ENCODE measurements at regions not wholly inside any gene's neighbourhood (a gene's known extent, or its start where the extent isn't known, plus 50 kb on each side); places are given as distances from the start of the nearest gene placed in this dataset.

DNA sequence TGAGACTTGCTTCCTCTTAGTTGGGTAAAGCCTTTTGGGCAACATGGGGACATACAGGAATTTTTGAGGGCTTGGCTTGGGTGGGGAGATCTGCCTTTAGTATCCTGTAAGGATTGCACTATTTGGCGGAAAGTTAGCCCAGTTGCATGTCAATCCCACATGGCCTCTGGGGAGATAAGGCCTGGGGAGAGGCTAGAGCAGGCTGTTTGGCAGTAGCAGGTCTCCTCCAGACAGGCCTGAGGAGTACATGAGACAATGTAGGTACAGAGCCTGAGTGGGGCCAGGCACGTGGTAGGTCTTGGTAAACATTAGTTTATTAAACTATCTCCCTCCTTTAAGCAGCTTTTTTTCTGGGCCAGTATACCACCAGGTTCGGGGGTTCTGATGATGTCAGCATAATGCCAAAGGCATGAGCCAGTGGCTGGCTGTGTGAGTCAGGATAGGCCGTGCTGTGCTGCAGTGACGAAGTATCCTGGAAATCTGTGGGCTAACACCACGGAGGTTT, 147.9 kb downstream of the VEGFA start:
- DNase-seq (ENCODE audit: low spot score), result peak; percentile 25

DNA sequence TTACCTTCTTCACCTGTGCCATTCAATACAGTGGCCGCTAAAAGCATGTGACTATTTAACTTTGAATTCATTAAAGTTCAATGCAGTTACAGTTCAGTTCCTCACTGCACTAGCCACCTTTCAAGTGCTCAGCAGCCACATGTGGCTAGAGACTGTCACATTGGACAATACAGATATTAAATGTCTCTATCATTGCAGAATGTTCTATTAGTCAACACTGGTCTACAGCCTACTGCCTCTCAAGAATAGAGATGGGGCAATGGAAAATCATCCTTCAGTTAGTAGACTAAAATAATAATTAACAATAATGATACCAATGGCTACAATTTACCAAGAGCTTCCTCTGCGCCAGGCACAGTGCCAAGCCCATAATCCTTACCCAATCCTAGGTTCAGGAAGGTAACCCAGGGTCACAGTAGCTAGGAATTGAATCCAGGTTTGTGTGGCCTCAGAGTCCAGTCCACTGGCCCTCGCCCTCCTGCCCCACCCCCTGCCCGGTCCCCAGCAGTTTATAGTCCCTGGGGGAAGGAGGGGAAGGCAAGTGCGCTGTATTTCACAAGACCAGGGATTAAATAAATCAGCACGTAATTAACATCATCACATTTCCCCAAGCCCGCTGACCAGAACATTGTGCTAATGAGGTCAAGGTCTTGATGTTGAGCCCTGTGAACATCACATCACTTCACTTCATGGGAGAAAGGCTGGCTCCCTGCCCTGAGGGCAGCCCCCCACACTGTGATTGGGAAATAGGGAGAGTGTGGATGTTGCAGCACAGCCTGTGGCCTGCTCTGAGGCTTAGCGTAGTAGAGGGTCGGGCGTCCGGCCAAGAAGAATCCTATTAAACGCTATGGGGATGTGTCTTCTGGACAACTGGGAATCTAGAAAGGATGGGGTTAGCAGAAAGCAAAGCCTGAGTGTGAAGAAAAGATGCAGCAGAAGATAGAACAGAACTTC, 147.2 kb downstream of the VEGFA start:
- DNase-seq (ENCODE audit: low spot score), result no peak

DNA sequence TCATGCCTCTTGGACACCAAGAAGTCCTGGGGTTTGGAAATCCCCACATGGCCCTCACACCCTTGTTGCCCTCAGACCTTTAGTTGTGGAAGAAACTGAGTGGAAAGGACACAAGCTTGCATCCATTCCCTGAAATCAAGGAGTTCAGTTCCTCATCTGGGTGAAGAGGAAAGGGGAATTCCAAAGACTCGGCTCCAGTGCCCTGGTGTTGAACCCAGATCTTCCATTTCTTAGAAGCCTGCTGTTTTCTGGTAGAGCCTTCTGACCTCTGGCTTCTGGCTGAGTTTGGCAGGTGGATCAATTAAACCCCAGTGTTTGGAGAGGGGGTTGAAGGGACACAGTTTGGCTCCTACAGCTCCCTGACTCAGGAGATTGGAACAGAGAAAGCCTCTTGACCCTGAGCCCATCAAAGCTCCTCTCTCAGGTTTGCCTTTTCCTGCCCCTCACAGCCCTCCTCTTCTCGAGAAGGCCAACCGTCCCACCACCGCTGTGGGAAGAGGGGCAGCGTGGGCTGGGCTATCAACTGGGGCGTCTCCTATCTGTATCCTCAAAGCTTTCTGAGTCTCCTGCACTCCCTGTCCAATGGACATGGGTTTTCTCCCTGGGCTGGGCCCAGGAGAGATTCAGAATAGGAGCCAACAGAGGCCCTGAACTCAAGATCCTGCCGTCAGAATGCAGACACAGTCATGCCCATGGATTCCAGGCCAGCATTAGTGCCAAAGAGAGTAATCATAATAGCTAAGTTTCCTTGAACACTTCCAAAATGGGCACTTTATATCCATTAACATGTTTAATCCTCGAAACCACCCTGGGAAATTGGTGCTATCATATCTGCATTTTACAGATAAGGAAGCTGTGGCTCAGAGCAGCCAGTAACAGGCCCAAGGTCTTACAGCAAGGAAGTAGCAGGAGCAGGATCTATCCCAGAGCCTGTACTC, 146.2 kb downstream of the VEGFA start:
- peak; percentile 51 for DNase-seq (ENCODE audit: low spot score)

DNA sequence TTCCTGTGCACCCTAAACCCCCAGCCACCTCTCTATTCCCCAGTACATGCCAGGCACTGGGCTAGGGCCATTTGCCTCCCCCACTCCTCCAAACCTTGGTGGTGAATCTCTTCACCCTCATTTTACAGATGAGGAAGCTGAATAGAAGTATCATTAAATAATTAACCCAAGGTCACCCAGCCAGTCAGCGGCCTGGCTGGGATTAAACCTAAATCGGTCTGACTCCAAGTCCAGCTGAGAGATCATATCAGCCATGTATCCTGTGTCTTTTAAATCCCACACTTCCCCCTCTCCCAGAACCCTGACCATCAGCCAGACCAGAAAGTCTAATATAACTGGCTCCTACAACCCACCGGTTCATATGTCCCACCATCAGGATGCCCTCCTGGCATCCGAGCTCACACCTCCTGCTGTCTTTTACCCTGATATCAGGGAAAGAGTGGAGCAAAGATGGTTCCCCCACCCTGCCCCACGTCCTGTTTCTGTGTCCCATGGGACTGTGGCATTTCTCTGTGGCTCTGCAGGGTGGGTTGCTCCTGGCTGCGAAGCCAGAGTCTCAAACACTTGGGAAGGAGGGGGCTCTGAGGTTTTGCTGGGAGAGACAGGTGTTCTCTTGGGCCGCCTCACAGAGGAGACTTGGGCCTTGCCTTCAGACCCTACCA, 145.3 kb downstream of the VEGFA start:
- no peak for DNase-seq (ENCODE audit: low spot score)

DNA sequence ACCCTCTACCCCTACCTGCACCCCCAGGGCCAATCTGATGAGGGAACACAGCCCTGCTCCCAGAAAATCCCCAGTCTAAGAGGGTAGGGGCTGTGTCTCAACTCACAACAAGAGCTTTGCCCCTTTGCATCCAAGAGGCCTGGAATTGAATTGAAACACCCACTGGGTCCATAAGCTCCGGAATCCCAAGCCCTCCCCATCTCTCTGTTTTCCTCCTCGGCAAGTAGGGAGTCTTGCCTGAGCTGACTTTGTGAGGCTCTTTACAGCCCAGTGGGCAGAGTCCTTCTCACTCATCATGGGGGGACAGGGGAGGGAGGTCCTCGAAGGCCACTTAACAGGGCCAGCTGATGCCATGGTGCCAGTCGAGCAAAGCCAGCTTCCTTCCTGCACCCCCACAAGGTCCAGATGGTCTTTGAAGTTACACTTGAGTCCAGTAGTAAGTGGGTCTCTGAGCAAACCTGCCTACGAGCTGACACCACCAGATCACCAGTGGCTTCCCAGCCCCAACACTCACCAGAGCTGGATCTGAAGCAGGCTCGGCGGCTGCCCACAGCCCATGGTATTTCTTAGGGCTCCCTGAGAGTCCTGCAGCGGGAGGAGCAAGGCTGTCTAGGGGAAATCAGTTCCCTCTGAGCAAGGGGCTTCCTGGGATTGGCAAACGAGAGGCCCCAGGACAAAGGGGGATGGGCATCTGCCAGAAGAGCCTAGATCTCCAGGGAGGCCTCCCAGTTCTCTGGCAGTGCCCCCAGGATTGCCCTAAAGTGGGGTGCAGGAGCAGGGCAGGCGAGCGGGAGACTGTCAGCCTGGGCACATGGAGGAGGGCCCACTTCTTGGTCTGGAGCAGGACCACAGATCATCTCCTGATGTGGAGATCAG, 144.5 kb downstream of the VEGFA start:
- no peak for DNase-seq (ENCODE audit: low spot score)

GRCh38 chr6:43913375-43914271, 143.6 kb downstream of the VEGFA start:
- DNase-seq (ENCODE audit: low spot score), result no peak

GRCh38 chr6:43912598-43913371, 142.8 kb downstream of the VEGFA start:
- DNase-seq (ENCODE audit: low spot score), result no peak

DNA sequence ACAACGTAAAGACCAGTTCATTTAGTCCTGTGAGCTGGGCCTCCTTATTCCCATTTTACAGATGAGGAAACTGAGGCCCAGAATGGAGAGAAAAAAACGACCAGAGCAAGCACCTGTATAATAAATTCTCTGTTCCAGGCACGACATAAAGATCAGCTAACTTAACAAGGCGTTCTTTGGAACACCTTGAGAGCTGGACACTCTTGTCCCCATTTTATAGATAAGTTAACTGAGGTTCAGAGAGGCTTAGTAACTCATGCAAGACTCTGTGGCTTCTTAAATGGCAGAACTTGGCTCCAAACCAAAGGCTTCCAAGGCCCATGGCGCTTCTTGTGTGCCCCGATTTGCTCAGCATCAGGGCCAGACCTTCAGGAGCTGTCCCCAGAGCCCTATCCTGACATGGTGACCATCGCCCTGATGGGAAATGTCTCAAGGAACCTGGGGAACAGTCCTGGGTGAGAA, 142.1 kb downstream of the VEGFA start:
- DNase-seq (ENCODE audit: low spot score), result no peak

DNA sequence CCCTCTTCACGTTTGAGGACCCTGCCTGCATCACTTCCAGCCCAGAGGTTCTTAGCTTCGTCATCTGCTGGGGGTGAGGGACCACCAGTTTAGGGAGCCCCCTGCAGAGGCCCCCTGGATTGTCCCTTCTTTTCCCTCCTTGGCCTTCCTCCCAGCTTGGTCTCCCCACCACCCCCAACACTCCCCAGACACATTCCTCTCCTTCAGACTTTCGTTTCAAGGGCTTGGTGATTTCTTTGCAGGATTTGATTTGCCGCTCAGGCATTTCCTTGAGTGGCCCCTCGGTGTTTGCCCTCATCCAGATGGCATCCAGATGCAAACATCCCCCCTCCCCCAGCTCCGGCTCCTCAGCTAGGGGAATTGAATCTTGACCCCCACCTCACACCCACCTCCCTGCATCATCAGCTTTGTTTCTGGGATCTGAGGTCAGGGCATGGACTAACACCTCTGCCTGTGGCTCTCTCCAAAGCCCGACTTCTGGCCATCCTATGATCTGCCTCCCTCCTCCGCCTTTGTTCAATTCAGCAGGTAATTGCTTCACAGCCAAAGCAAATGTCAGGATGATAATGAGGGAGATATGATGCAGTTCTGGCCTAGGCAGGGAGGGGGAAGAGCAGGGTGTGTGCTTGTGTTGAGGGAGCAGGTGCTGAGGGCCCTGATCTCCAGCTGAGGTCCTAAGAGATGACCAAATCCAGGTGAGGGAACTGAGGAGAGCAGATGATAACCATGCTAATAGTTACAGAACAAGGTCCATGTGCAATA, 141.5 kb downstream of the VEGFA start:
- no peak for DNase-seq (ENCODE audit: low spot score)

- no peak for DNase-seq (ENCODE audit: low spot score)
Measured at GRCh38 chr6:43910638-43911353, 140.8 kb downstream of the VEGFA start.

GRCh38 chr6:43910149-43910637, 140.2 kb downstream of the VEGFA start:
- no peak for DNase-seq (ENCODE audit: low spot score)

GRCh38 chr6:43909474-43910148, 139.6 kb downstream of the VEGFA start:
- no peak for DNase-seq (ENCODE audit: low spot score)

DNA sequence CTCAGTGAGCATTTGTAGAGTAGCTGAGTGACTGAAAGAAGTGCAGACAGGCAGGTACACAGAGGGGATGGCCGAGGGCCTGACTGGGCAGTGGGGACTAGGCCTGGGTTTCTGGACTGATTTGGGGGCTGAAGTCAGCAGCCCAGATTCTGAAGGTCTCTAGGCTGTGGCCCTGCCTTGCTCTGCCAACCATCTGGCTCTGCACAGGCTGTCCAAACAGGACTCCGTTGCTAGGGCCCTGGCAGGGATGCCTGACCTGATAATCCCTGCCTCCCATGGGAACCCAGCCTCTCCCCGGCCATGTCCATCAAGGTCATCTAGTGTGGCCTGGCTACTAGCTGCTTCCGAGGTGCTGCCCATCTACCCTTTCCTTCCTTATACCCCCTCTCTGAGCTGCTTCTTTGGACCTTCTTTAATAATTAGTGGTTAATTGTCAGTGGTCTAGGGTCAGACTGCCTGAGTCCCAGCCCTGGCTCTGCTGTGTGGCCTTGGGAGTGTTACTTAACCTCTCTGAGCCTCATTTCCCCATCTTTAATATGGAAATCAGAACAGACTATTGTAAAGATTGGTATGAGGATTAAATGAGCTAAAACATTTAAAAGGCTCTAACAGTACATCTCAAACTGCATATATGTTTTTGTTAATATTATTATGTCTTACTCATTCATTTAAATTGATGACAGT, 137.9 kb downstream of the VEGFA start:
- DNase-seq (ENCODE audit: low spot score), result no peak

- DNase-seq (ENCODE audit: low spot score), result no peak
Measured at GRCh38 chr6:43907312-43907711, 137.3 kb downstream of the VEGFA start.

- no peak for DNase-seq (ENCODE audit: low spot score)
Measured at GRCh38 chr6:43904311-43905123, 134.5 kb downstream of the VEGFA start.

Data from hematopoietic multipotent progenitor cell treated with erythropoietin and hydrocortisone succinate and interleukin-3 and kit ligand, for 15 days (in vitro differentiated cells).